ENCODE measurements at regions not wholly inside any gene's neighbourhood (a gene's known extent, or its start where the extent isn't known, plus 50 kb on each side); places are given as distances from the start of the nearest gene placed in this dataset.

- no peak for TF ChIP-seq POLR2A (IDR thresholded peaks at IDR 0.05)
- no peak for TF ChIP-seq CTCF (IDR thresholded peaks at IDR 0.05)
- no peak for TF ChIP-seq POLR2AphosphoS5 (IDR thresholded peaks at IDR 0.05)
Observed at GRCh38 chr5:143546394-143546793, 142.9 kb upstream of the NR3C1 start.

All from sigmoid colon (tissue), 4 donors.